Bronchial epithelial cell (primary cell): ENCODE measurements at regions not wholly inside any gene's neighbourhood (a gene's known extent, or its start where the extent isn't known, plus 50 kb on each side); places are given as distances from the start of the nearest gene placed in this dataset.

Source experiments
- DNase-seq: peaks from one replicate; pipeline ENCODE4 v3.0.0-alpha.2; 2010; ENCODE audit warnings: low read depth
- FAIRE-seq: peaks from 2 replicates; lab custom pipeline; 2011; peaks lifted over from hg19 to GRCh38; lab: Jason Lieb, UNC
- H3K27me3 ChIP-seq: 2 replicates; pipeline ENCODE4 v1.5.1; 2011; ENCODE audit warnings: low read length; ENCODE audit not compliant: control insufficient read depth, insufficient read depth
- H3K36me3 ChIP-seq: 2 replicates; pipeline ENCODE4 v1.5.1; 2011; ENCODE audit warnings: low read length; ENCODE audit not compliant: control insufficient read depth, insufficient read depth
- H3K4me3 ChIP-seq: 2 replicates; pipeline ENCODE4 v1.5.1; 2011; ENCODE audit warnings: mild to moderate bottlenecking, low read depth, low read length, control low read depth
- TF ChIP-seq, protein P1 (sequence below): IDR thresholded peaks from 2 replicates; pipeline ENCODE4 v1.5.1; 2011; ENCODE audit warnings: mild to moderate bottlenecking, moderate library complexity, low read length, control low read depth, inconsistent platforms; ENCODE audit not compliant: insufficient read depth, severe bottlenecking

DNA sequence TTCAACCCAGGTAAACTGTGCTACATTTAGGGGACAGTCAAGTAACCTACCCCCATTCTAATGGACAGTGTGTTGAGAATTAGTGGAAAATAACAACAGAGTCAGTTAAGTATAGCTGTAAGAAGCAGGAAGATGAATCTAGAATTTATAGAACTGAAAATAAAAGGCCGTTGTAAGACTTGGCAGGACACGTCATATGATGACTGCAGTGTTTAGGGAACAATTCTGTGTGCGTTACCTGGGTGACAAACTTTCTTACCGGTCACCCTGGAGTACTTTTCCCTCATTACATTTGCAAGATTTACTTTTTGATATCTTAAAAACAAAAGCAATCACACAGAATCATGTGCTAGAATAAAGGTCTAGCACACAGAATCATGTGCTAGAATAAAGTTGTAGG, 536.3 kb upstream of the ZNF717 start:
- Histone ChIP-seq H3K4me3 (no peak overlapping the region), H3K36me3 (no peaks in the 10 kb centered on the region), H3K27me3 (no peaks in the 10 kb centered on the region)
- FAIRE-seq: no peak
- DNase-seq: no peak
- TF ChIP-seq, protein P1, sequence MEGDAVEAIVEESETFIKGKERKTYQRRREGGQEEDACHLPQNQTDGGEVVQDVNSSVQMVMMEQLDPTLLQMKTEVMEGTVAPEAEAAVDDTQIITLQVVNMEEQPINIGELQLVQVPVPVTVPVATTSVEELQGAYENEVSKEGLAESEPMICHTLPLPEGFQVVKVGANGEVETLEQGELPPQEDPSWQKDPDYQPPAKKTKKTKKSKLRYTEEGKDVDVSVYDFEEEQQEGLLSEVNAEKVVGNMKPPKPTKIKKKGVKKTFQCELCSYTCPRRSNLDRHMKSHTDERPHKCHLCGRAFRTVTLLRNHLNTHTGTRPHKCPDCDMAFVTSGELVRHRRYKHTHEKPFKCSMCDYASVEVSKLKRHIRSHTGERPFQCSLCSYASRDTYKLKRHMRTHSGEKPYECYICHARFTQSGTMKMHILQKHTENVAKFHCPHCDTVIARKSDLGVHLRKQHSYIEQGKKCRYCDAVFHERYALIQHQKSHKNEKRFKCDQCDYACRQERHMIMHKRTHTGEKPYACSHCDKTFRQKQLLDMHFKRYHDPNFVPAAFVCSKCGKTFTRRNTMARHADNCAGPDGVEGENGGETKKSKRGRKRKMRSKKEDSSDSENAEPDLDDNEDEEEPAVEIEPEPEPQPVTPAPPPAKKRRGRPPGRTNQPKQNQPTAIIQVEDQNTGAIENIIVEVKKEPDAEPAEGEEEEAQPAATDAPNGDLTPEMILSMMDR: no peak

DNA sequence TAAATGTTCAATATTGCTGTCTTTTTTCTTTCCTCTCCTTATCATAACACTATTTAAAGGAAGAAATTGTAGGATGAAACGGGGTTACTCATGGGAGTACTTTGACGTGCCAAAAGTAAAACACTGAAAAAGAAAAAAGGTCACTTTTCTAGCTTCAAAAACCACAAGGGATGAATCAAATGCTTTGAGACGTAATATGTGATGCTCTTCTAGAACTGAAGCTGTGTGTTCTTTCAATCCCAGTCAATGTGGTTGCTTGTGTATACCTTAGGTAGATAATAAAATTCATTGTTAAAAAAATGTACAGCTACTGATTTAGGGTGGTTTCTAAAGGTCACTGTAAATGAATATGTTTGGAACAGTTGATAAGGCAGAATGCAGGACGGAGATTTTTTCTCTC, 538.8 kb upstream of the ZNF717 start:
- Histone ChIP-seq H3K27me3 (no peaks in the 10 kb centered on the region), H3K4me3 (no peak overlapping the region), H3K36me3 (no peaks in the 10 kb centered on the region)
- DNase-seq (no peak), FAIRE-seq (no peak)
- TF ChIP-seq, protein P1: no peak

DNA sequence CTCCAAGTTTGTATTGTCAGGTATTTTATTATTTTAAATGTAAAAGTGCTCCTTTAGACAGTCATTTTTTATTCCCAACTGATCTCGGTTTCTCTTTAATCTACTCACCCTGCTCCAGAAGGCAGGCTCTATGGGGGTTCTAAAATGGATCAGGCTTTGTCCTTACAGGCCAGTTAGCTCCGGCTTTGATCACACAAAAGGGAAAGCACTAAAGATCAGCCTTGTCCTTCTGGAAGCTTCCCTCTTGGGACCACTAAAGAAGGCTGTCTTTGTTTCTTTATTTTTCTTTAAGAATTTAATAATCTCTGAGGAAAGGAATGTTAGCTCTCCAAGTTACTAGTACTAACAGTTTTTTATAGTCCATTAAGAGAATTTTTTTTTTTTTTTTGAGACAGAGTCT, 560.5 kb upstream of the ZNF717 start:
- Histone ChIP-seq H3K36me3 (no peaks in the 10 kb centered on the region), H3K4me3 (no peak overlapping the region), H3K27me3 (no peaks in the 10 kb centered on the region)
- DNase-seq (no peak), FAIRE-seq (no peak)
- TF ChIP-seq, protein P1: no peak

DNA sequence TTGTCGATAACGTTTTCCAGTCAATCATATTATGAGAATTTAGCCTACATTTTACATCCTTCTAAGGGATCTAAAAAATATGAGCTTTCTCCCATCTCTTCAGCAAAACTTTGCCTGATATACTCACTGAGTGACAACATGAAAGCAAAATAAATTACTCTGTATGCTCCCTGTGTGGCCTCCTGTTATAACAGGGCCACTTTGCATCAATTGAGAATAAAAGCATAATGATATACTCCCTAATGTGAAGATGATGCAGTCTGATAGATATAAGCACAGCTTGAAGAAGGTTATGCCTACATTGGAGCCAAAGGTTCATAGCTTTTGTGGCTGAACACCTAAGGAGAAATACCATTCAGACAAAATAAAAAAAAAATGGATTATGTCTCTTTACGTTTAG, 561.3 kb upstream of the ZNF717 start:
- DNase-seq: no peak
- H3K36me3 ChIP-seq: no peaks in the 10 kb centered on the region
- H3K27me3 ChIP-seq: no peaks in the 10 kb centered on the region
- no peak for FAIRE-seq
- H3K4me3 ChIP-seq: no peak overlapping the region
- TF ChIP-seq, protein P1: no peak

DNA sequence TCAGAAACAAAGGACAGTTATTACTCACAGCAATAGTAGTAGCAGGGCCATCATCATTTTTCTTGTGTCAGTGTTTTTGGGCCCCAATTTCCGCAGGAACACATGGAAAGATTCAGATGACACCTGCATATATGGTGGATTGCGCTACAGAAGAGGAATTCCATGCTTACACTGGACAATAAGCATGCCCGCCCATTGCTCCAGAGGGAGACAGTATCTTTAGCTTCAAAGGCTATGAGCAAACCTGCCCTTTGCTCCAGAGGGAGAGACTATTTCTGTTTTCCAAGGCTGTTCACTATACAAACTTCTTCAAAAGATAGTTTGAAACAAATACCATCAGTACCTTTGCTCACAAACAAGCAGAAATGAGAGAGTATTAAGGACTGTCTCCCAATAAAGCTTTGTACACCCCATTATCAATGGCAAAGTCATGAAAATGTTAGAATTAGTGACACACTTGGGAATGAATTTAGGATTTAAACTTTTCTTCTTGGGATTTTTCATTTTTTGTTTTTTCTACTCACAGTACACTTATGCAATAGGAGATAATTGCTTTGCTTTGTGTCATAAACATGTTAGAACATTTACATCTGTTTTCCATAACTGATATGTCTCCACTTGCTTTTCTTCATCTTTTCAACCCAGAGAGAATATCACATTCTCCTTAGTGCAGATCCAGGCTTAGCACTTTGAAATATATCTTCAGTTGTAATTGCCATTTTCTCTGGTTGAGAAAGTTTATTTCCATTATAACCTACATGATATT, 564.5 kb upstream of the ZNF717 start:
- FAIRE-seq: no peak

More for the DNA sequence above, 564.5 kb upstream of the ZNF717 start:
- H3K4me3 ChIP-seq: no peak overlapping the region
- TF ChIP-seq, protein P1: no peak
- H3K27me3 ChIP-seq: no peaks in the 10 kb centered on the region
- peak; percentile 8 for DNase-seq
- H3K36me3 ChIP-seq: no peaks in the 10 kb centered on the region
